Motor neuron (in vitro differentiated cells): ENCODE measurements at regions not wholly inside any gene's neighbourhood (a gene's known extent, or its start where the extent isn't known, plus 50 kb on each side); places are given as distances from the start of the nearest gene placed in this dataset.

Experiments
- ATAC-seq, 8 experiments: fragments of 200-7000 bp; cut with Tn5 transposase; replicated peaks in 6 of 8; 2 replicates each; pipeline ENCODE4 v1.8.0; 2021; ENCODE audit warnings: mild to moderate bottlenecking in 8 of 8, moderate library complexity in 8 of 8
- H3K27ac ChIP-seq, 2 donors: fragments of 250-450 bp; sonication (Bioruptor Pico); 2 replicates each; pipeline ENCODE4 v1.9.0; 2021; ENCODE audit warnings: antibody characterized with exemption in 2 of 2, mild to moderate bottlenecking in 2 of 2, moderate library complexity in 1 of 2
- H3K4me1 ChIP-seq, 2 donors: fragments of 250-450 bp; sonication (Bioruptor Pico); replicated peaks in 1 of 2; 2 replicates each; pipeline ENCODE4 v1.6.1; 2021; ENCODE audit warnings: antibody characterized with exemption in 2 of 2, mild to moderate bottlenecking in 2 of 2, moderate library complexity in 1 of 2
- H3K4me3 ChIP-seq, 5 donors: fragments of 250-450 bp; sonication (Bioruptor Pico); 2 replicates each; pipeline ENCODE4 v1.9.0; 2021; ENCODE audit warnings: antibody characterized with exemption in 5 of 5, mild to moderate bottlenecking in 5 of 5, moderate library complexity in 4 of 5
- WGBS, 10 experiments: fragments of 450-650 bp; shearing (Covaris generic); methylation state at CpG; one replicate each; pipeline ENCODE4 v1.0.0; 2022; 5-methylcytosine and 5-hydroxymethylcytosine counted together
- in situ Hi-C, 9 experiments: fragments of 400-800 bp; cut with MboI; loops; one replicate each; pipeline ENCODE4 v1.15.0; 2021; ENCODE audit warnings: low sequenced_read_pairs in 9 of 9, low pct_unique_long_range_greater_than_20kb in 2 of 9; ENCODE audit not compliant: unreplicated experiment in 9 of 9

- no peak for ATAC-seq
- Histone ChIP-seq H3K4me3 (no peak overlapping the region), H3K4me1 (no peaks in the 10 kb centered on the region), H3K27ac (no peak overlapping the region)
- WGBS, 10 experiments = 0 to 89% (median 22%) methylated on average over 1 to 3 of the region's 5 CpGs; no CpG with 5 or more reads in 7 of the 10 experiments
- in situ Hi-C loops = no loop called here
Measured at GRCh38 chr3:164927728-164928127, 150.6 kb downstream of the SI start.

GRCh38 chr3:164918905-164919304 is 159.4 kb downstream of the SI start:
- no peaks in the 10 kb centered on the region for H3K4me1 ChIP-seq
- 14 to 100% (median 83%) methylated on average over 1 to 2 of the region's 2 CpGs; no CpG with 5 or more reads in 1 of the 10 experiments for WGBS, 10 experiments
- in situ Hi-C loops = no loop called here
- H3K27ac ChIP-seq = no peak overlapping the region
- no peak for ATAC-seq
- H3K4me3 ChIP-seq = no peak overlapping the region

GRCh38 chr3:164912916-164913315 is 165.4 kb downstream of the SI start:
- no peaks in the 10 kb centered on the region for H3K4me1 ChIP-seq
- WGBS, 10 experiments = 41 to 100% methylated on average over 2 of the region's 2 CpGs; no CpG with 5 or more reads in 8 of the 10 experiments
- ATAC-seq = no peak
- H3K4me3 ChIP-seq = no peak overlapping the region
- in situ Hi-C loops = no loop called here
- no peak overlapping the region for H3K27ac ChIP-seq

- H3K4me1 ChIP-seq = no peaks in the 10 kb centered on the region
- no peak for ATAC-seq
- WGBS, 10 experiments = 0 to 100% (median 85%) methylated on average over 1 to 5 of the region's 5 CpGs
- H3K27ac ChIP-seq = no peak overlapping the region
- in situ Hi-C loops = no loop called here
- no peak overlapping the region for H3K4me3 ChIP-seq
Measured at GRCh38 chr3:164903820-164904451, 174.4 kb downstream of the SI start.

- ATAC-seq = peak in 1 of 8 experiments; percentile 67
- H3K4me1 ChIP-seq = no peaks in the 10 kb centered on the region
- in situ Hi-C loops = no loop called here
- H3K27ac ChIP-seq = no peak overlapping the region
- H3K4me3 ChIP-seq = no peak overlapping the region
- 0 to 100% (median 58%) methylated on average over 1 of the region's 1 CpG; no CpG with 5 or more reads in 3 of the 10 experiments for WGBS, 10 experiments
Measured at GRCh38 chr3:164897342-164897741, 181.0 kb downstream of the SI start.

GRCh38 chr3:164890061-164890460 is 188.2 kb downstream of the SI start:
- peak in 1 of 8 experiments; percentile 12 for ATAC-seq
- H3K4me1 ChIP-seq = no peaks in the 10 kb centered on the region
- in situ Hi-C loops = no loop called here
- no peak overlapping the region for H3K27ac ChIP-seq
- H3K4me3 ChIP-seq = no peak overlapping the region

GRCh38 chr3:164883171-164883570 is 195.1 kb downstream of the SI start:
- Histone ChIP-seq H3K27ac (no peak overlapping the region), H3K4me3 (no peak overlapping the region), H3K4me1 (no peaks in the 10 kb centered on the region)
- no peak for ATAC-seq
- in situ Hi-C loops = no loop called here

GRCh38 chr3:164879201-164879600 is 199.1 kb downstream of the SI start:
- peak in 1 of 8 experiments; percentile 34 for ATAC-seq
- in situ Hi-C loops = no loop called here
- WGBS, 10 experiments = 0 to 100% (median 75%) methylated on average over 1 to 3 of the region's 4 CpGs; no CpG with 5 or more reads in 3 of the 10 experiments
- Histone ChIP-seq H3K27ac (no peak overlapping the region), H3K4me3 (no peak overlapping the region), H3K4me1 (no peaks in the 10 kb centered on the region)

GRCh38 chr3:164864454-164864853 is 213.8 kb downstream of the SI start:
- no peak for ATAC-seq
- Histone ChIP-seq H3K27ac (no peak overlapping the region), H3K4me1 (no peaks in the 10 kb centered on the region), H3K4me3 (no peak overlapping the region)
- WGBS, 10 experiments = 0 to 57% (median 14%) methylated on average over 1 of the region's 1 CpG; no CpG with 5 or more reads in 3 of the 10 experiments
- in situ Hi-C loops = no loop called here

- in situ Hi-C loops = no loop called here
- no peak overlapping the region for H3K27ac ChIP-seq
- no peak for ATAC-seq
- H3K4me1 ChIP-seq = peaks cover 0 to 4% of the 10 kb centered on the region in 2 donors
- no peak overlapping the region for H3K4me3 ChIP-seq
- WGBS, 10 experiments = 0 to 91% (median 18%) methylated on average over 1 of the region's 1 CpG; no CpG with 5 or more reads in 2 of the 10 experiments
Measured at GRCh38 chr3:164852866-164853265, 225.4 kb downstream of the SI start.

GRCh38 chr3:164851905-164852304 is 226.4 kb downstream of the SI start:
- WGBS, 10 experiments = 0 to 100% (median 86%) methylated on average over 1 of the region's 1 CpG; no CpG with 5 or more reads in 2 of the 10 experiments
- ATAC-seq = no peak
- H3K4me3 ChIP-seq = no peak overlapping the region
- peaks cover 0 to 4% of the 10 kb centered on the region in 2 donors for H3K4me1 ChIP-seq
- no peak overlapping the region for H3K27ac ChIP-seq
- in situ Hi-C loops = no loop called here

GRCh38 chr3:164851204-164851603 is 227.1 kb downstream of the SI start:
- in situ Hi-C loops = no loop called here
- Histone ChIP-seq H3K4me1 (peaks cover 0 to 4% of the 10 kb centered on the region in 2 donors), H3K27ac (no peak overlapping the region), H3K4me3 (no peak overlapping the region)
- ATAC-seq = no peak
- WGBS, 10 experiments = 32 to 90% (median 46%) methylated on average over 1 to 3 of the region's 3 CpGs; no CpG with 5 or more reads in 2 of the 10 experiments

- 4 to 100% (median 67%) methylated on average over 1 to 4 of the region's 4 CpGs for WGBS, 10 experiments
- Histone ChIP-seq H3K4me1 (peaks cover 0 to 4% of the 10 kb centered on the region in 2 donors), H3K4me3 (no peak overlapping the region), H3K27ac (no peak overlapping the region)
- in situ Hi-C loops = no loop called here
- ATAC-seq = no peak
Measured at GRCh38 chr3:164848923-164849322, 229.4 kb downstream of the SI start.

- in situ Hi-C loops = no loop called here
- H3K4me1 ChIP-seq = no peaks in the 10 kb centered on the region
- WGBS, 10 experiments = 0 to 100% (median 83%) methylated on average over 1 to 2 of the region's 2 CpGs
- no peak overlapping the region for H3K27ac ChIP-seq
- ATAC-seq = no peak
- H3K4me3 ChIP-seq = no peak overlapping the region
Measured at GRCh38 chr3:164845739-164846138, 232.6 kb downstream of the SI start.
